ENCODE measurements at regions not wholly inside any gene's neighbourhood (a gene's known extent, or its start where the extent isn't known, plus 50 kb on each side); places are given as distances from the start of the nearest gene placed in this dataset.

DNA sequence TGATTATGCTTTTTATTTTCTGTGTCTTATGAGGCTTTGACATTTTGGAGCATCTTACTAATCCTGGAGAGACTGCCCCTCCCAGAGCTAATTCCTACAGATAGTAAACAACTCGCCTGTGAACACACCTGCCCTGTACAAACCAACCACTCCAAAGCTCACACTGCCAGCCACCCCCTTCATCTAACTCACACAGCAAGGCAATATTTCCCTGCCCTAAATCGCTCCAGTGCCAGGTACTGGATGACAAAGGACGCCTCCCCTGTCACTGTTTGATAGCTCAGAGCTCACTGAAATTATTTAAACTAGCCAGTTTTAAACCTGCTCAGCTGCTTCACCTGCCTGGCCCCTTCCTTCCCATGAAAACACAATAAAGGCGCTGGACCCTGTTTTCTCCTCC lies 535.1 kb upstream of the CELF2 start:
- TF ChIP-seq, protein P1, sequence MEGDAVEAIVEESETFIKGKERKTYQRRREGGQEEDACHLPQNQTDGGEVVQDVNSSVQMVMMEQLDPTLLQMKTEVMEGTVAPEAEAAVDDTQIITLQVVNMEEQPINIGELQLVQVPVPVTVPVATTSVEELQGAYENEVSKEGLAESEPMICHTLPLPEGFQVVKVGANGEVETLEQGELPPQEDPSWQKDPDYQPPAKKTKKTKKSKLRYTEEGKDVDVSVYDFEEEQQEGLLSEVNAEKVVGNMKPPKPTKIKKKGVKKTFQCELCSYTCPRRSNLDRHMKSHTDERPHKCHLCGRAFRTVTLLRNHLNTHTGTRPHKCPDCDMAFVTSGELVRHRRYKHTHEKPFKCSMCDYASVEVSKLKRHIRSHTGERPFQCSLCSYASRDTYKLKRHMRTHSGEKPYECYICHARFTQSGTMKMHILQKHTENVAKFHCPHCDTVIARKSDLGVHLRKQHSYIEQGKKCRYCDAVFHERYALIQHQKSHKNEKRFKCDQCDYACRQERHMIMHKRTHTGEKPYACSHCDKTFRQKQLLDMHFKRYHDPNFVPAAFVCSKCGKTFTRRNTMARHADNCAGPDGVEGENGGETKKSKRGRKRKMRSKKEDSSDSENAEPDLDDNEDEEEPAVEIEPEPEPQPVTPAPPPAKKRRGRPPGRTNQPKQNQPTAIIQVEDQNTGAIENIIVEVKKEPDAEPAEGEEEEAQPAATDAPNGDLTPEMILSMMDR (IDR thresholded peaks at IDR 0.05; ENCODE audit: extremely low read depth, missing control alignments) = no peak
- DNase-seq (ENCODE audit: low spot score) = no peak

DNA sequence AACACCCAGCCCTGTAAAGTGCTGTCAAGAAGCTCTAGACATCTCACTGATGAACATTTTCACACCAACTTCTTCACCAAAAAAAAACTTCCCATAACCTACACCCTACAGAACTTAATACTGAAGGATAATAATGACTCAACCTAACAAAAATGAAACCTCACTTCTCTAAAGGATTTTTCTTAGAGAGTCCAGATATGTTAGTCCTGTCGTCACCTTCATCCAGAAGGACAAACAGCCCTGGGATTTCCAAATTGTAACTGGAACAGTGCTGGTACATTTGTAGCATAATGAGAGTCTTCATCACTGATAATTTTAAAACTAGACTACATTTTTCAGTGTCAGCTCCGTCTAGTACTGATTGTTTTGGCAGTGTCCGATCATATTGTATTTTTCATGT lies 528.6 kb upstream of the CELF2 start:
- DNase-seq (ENCODE audit: low spot score) = no peak
- TF ChIP-seq, protein P1 (IDR thresholded peaks at IDR 0.05; ENCODE audit: extremely low read depth, missing control alignments) = no peak

DNA sequence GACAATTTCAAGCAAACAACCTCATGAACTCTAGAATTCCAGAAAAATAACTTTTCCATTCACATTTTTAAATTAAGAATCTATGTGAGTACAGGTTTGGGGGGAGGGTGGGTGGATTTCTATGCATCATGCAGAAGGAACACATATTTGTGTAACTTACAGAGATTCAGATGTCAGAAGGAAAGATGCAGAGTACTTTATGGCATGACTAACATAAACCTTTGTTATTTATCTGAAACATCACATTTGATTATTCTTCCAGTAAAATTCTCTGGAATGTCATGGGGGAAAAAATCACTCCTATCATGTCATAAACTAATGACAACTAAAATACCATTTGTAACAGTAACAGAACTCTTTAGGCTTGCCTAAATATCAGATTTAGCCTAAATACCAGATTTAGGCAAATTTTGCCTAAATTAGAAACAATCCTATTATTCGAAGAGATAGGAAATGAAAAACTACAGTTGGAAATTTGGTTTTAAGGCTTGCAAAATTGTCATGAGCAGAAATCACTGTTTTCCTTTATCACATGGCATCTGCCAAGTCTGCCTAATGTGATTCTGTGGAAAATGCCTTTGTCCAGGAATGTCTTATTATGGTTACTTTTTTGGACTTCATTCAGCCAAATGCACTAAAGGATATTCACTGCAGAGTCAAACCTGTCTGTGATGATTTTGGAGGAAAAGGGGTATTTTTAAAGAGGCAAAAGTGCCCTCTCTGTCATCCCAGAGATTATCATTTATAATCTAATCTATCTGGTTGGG lies 527.7 kb upstream of the CELF2 start:
- DNase-seq (ENCODE audit: low spot score) = no peak
- TF ChIP-seq, protein P1 (IDR thresholded peaks at IDR 0.05; ENCODE audit: extremely low read depth, missing control alignments) = no peak

DNA sequence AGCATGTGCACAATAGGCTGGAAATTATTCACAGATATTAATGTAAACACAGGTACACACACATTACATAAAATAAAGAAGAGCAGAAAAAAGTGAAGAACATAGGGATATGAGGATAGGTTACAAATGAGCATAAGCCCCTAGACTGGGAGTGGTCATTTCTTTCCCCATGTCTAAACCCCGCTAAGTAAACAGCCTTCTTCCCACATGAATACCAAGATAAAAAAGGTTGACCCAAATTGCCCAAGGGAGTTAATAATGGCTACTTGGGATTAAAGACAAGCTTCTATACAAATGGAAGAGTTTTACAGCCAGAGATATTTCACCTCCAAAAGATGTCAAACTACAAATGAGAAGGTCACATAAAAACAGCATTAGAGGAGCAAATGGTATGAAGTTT lies 527.1 kb upstream of the CELF2 start:
- TF ChIP-seq, protein P1 (IDR thresholded peaks at IDR 0.05; ENCODE audit: extremely low read depth, missing control alignments) = no peak
- no peak for DNase-seq (ENCODE audit: low spot score)

DNA sequence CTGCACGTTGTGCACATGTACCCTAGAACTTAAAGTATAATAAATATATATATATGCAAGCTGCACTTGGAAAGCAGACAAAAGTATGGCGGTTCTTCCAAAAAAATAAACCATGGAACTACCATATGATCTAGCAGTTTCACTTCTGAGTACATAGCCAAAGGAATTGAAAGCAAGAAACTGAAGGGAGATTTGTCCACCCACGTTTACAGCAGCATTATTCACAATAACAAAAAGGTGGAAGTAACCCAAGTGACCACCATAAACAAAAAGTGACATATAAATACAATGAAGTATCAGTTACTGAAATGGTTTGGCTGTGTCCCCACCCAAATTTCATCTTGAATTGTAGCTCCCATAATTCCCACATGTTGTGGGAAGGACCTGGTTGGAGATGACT lies 525.3 kb upstream of the CELF2 start:
- TF ChIP-seq, protein P1 (IDR thresholded peaks at IDR 0.05; ENCODE audit: extremely low read depth, missing control alignments) = no peak
- no peak for DNase-seq (ENCODE audit: low spot score)

DNA sequence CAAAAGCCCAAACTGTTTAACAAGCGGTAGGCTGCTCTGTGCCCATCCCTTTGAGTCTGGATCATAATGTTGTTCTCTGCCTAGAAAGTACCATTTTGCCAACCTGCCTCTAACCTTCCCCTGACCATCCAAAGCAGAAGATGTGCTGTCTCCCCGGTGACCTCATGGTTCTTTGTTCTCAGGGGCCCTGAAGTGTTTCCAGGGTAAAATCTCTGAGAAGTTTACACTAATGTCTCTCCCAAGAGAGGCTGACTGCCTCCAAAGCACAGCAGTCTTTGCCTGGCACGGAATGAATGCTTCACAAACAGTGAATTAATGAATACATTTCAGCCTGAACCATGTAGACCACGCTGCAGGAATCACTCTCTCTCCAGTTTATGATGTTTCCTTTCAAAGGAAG lies 523.8 kb upstream of the CELF2 start:
- TF ChIP-seq, protein P1 (IDR thresholded peaks at IDR 0.05; ENCODE audit: extremely low read depth, missing control alignments) = no peak
- DNase-seq (ENCODE audit: low spot score) = no peak

DNA sequence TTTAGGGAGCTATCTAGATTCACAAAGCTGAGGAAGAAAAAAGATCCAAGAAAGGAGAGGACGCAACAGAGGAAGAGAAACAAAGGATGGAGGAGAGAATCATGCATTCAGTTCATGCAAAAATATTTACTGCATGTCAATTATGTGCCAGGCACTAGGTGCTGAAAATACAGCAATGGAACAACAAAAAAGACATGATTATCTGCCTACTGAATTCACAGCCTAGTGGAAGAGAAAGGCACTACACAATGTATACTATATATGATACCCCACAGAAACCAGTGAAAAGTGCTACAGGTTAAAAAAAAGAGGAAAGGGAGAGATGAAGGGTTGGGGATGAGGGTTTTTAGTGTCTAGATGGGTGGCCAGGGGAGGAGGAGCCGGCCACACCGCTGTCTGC lies 520.4 kb upstream of the CELF2 start:
- no peak for DNase-seq (ENCODE audit: low spot score)

More for the DNA sequence above, 520.4 kb upstream of the CELF2 start:
- TF ChIP-seq, protein P1 (IDR thresholded peaks at IDR 0.05; ENCODE audit: extremely low read depth, missing control alignments) = no peak

Data from GM20000 (cell line).